HG02870 (cell line): ENCODE measurements at regions not wholly inside any gene's neighbourhood (a gene's known extent, or its start where the extent isn't known, plus 50 kb on each side); places are given as distances from the start of the nearest gene placed in this dataset.
"Not testable (repeated sequence)": the region's sequence is repeated elsewhere in the genome, so short reads cannot be mapped to it uniquely, and the experiment has no call there.

Experiments used
- ATAC-seq: cut with Tn5 transposase; IDR thresholded peaks from one replicate; pipeline ENCODE4 v1.9.1; 2021; ENCODE audit warnings: mild to moderate bottlenecking, moderate library complexity; ENCODE audit not compliant: unreplicated experiment

DNA sequence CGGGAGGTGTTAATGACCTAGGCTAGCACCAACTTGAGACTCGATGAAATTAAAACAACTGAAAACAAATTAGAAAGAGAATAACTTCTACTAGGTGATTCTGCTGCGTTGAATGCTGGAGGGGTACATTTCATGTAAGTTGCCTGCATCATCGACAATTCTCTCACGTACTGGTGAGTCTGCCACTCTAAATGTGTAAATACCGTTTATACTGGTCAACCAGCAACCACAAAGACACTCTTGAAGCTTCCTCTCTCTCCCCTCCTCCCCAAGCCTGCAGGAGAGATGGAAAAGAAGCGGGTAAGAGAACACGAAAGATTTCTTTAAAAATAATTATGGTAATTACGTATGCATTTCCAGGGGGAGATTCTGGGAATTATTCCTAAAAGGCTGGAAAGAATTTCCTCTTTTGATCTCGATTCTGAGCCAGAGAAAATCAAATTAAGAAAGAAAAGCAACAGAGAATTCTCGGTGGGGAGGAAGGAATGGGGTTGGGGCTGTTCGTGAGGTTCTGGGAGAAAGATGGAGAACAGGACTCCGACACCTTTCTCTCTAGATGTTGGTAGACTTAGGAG lies 68.6 kb upstream of the MRTFB start:
- ATAC-seq: no peak

GRCh38 chr16:14003074-14003570 lies 68.0 kb upstream of the MRTFB start:
- no peak for ATAC-seq

DNA sequence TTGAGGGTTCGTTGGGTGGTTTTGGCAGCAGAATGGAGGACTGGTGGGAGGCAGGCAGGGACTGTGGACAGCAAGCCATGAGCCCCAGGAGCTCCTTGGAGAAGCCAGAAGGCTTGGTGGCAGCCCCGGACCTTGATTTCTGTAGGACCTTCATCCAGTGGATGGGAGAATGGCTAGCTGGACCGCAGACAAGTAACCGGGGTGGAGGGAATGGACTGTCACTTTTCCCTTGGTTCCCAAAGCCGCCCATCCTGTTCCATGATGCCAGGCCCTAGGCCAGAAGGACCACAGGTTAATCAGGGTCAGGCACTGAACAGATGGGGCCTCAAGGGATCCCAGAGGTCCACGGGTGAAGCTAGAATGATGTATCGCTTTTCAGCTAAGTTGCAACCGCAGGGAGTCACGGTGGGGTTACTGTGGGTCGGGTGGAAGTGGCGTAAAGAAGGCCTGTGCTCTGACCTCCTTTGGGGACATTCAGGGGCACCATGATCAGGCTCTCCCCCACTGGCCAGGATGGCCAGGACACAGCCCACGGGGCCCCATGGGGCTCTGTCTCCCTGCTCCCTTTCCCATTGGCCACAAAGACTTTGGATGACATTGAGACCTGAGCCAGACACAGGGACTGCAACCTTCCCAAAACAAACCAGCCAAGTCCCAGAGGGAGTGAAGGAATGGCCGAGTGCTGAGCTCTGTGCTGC lies 66.9 kb upstream of the MRTFB start:
- ATAC-seq: no peak

DNA sequence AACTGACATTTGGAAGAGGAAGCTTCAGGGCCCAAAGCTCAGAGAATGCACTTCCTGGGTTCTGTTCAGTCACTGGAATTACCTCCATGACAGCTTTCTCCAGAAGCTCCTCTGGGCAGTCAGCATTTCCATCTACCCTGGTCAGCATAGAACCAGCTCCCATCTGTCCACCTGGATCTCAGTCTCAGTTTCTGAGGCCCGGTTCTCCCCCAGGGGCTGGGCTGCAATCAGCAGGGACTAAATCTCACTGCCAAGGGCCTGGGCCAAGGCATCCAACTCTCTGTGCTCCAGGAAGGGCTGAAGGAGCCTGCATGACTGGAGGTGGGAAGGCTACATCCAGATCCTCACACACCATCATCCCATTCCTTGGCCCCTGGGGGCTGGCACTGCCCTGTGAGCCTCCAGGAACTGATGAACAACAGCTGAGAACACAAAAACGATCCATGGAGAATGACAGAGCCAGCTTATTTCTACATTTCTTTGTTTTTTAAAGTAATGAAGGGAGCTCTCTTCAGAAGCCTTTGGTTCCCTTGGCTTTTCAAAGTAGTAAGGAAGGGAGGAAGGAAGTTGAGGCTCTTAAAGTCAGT lies 66.3 kb upstream of the MRTFB start:
- ATAC-seq: no peak

GRCh38 chr16:14005335-14005734 lies 65.8 kb upstream of the MRTFB start:
- no peak for ATAC-seq

- ATAC-seq: peak; percentile 71
Observed at GRCh38 chr16:14007450-14007849, 63.7 kb upstream of the MRTFB start.

- no peak for ATAC-seq
Observed at GRCh38 chr16:14011001-14011400, 60.1 kb upstream of the MRTFB start.

DNA sequence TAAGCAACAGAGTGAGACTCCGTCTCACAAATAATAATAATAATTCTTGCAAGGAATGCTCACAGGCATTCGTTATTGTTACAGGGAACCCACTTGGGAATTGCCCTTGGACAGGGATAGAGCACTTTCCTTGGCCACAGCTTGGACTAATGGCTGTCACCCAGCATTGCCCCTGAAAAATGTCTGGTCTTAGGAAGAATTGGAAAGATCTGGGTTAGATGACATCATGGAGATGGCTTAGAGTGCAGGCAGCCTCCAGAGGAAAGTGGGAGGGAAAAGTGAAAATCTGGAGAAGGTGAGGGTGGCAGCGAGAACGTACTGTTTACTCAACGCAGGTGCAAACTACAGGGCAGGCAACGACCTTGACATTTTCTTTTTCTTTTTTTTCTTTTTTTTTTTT lies 59.3 kb upstream of the MRTFB start:
- no peak for ATAC-seq

DNA sequence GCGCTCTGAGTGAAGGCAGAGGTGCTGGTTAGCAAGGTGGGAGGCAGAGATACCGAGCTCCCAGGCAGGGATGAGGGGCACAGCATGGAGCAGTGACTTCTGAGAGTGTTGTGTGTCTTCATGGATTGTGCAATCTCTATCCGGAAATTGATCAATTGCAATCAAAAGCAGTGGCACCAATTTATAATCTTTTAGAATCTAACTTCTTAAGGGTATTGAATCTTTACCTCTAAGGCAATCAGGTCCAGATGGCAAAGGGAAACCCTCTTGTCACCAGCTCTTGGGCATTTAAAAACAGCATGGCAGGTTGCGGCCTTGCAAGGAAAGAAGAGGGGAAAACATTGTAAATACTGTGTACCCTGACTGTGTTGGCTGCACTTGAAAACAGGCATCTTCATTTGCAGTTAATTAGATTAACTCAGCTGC lies 58.0 kb upstream of the MRTFB start:
- no peak for ATAC-seq

DNA sequence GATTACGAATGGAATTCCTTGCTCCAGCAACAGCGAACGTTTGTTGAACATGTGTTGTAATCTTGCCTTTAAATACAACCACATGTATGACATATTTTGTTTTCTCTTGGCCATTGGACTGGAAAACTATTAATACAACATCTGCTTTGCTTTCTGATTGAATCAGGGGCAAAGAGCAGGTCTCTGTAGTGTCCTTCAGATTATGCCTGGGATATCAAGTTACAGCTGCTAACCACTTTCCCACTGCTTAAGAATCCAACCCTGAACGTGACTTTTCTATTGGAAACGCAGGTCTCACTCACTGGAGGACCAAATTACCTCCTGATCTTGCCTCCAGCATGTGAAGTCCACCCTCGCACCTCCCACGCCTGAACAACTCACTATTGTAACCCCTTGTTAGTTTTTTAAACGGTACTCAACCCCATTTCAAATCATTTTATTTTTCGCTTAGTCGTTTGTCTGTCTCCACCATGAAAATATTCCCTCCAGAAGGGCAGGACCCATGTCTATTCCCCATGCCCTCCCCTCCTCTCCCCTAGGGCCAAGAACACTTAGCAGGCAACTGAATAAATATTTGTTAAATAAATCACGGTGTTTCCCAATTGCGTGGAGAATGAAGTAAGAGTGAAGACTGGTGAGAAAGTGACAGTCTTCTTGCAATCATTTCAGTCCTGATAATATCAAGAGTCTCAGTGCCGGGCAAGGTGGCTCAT lies 57.4 kb upstream of the MRTFB start:
- no peak for ATAC-seq

DNA sequence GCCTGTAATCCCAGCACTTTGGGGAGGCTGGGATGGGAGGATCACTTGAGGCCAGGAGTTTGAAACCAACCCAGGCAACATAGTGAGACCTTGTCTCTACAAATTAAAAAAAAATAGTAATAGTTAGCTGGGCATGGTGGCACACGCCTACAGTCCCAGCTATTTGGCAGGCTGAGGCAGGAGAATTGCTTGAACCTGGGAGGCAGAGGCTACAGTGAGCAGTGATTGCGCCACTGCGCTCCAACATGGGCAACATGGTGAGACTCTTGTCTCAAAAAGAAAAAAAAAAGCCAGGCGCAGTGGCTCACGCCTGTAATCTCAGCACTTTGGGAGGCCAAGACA lies 56.9 kb upstream of the MRTFB start:
- no peak for ATAC-seq

GRCh38 chr16:14015033-14015432 lies 56.1 kb upstream of the MRTFB start:
- ATAC-seq: no peak

- no peak for ATAC-seq
Observed at GRCh38 chr16:14015461-14015860, 55.7 kb upstream of the MRTFB start.

DNA sequence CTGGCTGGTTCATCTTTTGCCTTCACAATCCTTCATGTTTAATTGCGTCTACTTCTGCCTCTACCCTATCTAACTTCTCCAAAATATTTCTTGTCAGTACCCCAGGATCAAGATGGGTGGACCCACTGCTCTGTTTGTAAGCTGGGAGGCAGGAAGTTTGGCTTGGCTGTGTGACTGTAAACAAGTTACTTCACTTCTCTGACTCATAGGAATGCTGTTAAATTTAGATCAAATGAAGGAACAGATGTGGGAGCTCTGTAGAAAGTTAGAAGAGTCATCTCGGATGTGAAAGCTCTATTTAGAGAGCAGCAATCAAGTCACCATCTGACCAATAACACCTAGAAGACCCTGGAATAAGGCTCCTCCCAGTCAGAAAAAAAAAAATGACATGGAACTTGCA lies 55.2 kb upstream of the MRTFB start:
- ATAC-seq: no peak

DNA sequence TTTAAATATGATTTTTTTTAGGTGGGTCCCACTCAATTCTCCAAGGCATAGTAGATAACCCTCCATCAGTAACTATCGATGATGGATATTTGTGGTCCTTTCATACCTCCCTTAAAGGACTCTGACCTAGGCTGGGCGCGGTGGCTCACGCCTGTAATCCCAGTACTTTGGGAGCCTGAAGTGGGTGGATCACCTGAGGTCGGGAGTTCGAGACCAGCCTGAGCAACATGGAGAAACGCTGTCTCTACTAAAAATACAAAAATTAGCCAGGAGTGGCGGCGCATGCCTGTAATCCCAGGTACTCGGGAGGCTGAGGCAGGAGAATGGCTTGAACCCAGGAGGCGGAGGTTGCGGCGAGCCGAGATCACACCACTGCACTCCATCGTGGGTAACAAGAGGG lies 54.8 kb upstream of the MRTFB start:
- not testable (repeated sequence) for ATAC-seq

DNA sequence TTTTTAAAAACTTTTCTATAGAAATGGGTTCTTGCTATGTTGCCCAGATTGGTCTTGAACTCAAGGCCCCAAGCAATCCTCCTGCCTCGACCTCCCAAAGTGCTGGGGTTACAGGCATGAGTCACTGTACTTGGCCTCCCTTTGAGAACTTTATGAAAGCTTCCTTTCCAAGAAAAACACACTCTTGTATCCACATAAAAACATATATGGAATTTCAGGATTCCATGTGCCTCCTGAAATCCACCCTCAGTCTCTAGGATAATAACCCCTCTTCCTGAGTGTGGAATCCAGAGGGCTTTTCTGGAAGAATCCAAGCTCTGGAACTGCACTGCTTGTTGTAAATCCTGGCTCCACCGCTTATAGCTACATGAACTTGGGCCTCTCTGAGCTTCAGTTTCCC lies 53.2 kb upstream of the MRTFB start:
- ATAC-seq: no peak

- ATAC-seq: no peak
Observed at GRCh38 chr16:14018851-14019250, 52.3 kb upstream of the MRTFB start.

DNA sequence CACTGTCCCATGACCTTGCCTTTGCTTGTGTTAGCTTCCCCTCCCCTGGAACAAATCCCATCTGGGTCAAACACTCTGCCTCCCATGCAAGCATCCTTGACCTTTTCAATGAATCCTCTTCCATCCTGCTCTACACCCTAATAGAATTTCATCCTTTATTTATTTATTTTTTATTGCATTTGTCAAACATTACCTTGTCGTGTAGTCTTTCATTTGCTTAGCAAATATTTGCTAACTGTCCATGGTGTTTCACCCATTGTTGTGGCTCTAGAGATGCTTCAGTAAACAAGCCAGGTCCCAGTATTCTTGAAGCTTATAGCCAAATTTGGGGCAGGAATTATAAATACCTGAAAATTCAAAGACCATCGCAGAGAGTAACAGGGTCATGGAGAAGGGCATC lies 51.0 kb upstream of the MRTFB start:
- no peak for ATAC-seq
